Activated B cell treated with CpG ODN at 0.5 μM for 24 hours (primary cell): ENCODE measurements at regions not wholly inside any gene's neighbourhood (a gene's known extent, or its start where the extent isn't known, plus 50 kb on each side); places are given as distances from the start of the nearest gene placed in this dataset.

Experiments
- ATAC-seq: fragments of 200-7000 bp; cut with Tn5 transposase; one replicate; pipeline ENCODE4 v1.10.0; 2021; ENCODE audit warnings: low read depth, mild to moderate bottlenecking, moderate library complexity
- CTCF ChIA-PET: fragments of 350-600 bp; sonication (Branson Sonifier 250); formaldehyde crosslinking; loops from one replicate; lab custom pipeline; 2021; ENCODE audit warnings: antibody characterized with exemption; lab: Charles Lee
- POLR2A ChIA-PET: fragments of 350-600 bp; sonication (Branson Sonifier 250); formaldehyde crosslinking; loops from one replicate; lab custom pipeline; 2021; ENCODE audit warnings: antibody characterized with exemption; lab: Charles Lee
- DNase-seq: peaks from one replicate; pipeline ENCODE4 v3.0.0; 2022
- H3K27ac Mint-ChIP-seq: one replicate; pipeline ENCODE4 v1.8.0; 2020; ENCODE audit warnings: mixed read lengths
- H3K27me3 Mint-ChIP-seq: one replicate; pipeline ENCODE4 v1.8.0; 2021; ENCODE audit warnings: mixed read lengths
- H3K36me3 Mint-ChIP-seq: one replicate; pipeline ENCODE4 v1.8.0; 2021; ENCODE audit warnings: low read depth, mixed read lengths
- H3K4me1 Mint-ChIP-seq: one replicate; pipeline ENCODE4 v1.8.0; 2021; ENCODE audit warnings: mixed read lengths
- H3K4me3 Mint-ChIP-seq: one replicate; pipeline ENCODE4 v1.8.0; 2020; ENCODE audit warnings: mild to moderate bottlenecking, mixed read lengths
- H3K9me3 Mint-ChIP-seq: one replicate; pipeline ENCODE4 v1.8.0; 2020; ENCODE audit warnings: mixed read lengths
- CTCF ChIP-seq: fragments of 200-600 bp; IDR thresholded peaks from one replicate; pipeline ENCODE4 v1.8.0; 2022; ENCODE audit warnings: antibody characterized with exemption, mild to moderate bottlenecking
- intact Hi-C: fragments of 100-400 bp; cut with micrococcal nuclease; formaldehyde crosslinking; loops from one replicate; pipeline ENCODE4 v1.15.1; 2024

- no peak for TF ChIP-seq CTCF
- Mint-ChIP-seq H3K27ac (no peak overlapping the region), H3K27me3 (peaks cover 3% of the 10 kb centered on the region), H3K9me3 (no peaks in the 10 kb centered on the region), H3K4me1 (no peaks in the 10 kb centered on the region), H3K36me3 (no peaks in the 10 kb centered on the region), H3K4me3 (no peak overlapping the region)
- CTCF ChIA-PET = no interaction called here
- no peak for ATAC-seq
- intact Hi-C loops = loop anchor here (5.0 kb wide), 1 partner anchor 1122 kb away; no protein-coding TSS in a partner anchor
- POLR2A ChIA-PET = no interaction called here
- no peak for DNase-seq
Observed at GRCh38 chr2:59654710-59655109, 898.7 kb downstream of the BCL11A start.

- Mint-ChIP-seq H3K36me3 (no peaks in the 10 kb centered on the region), H3K27ac (no peak overlapping the region), H3K27me3 (peaks cover 3% of the 10 kb centered on the region), H3K4me3 (no peak overlapping the region), H3K9me3 (no peaks in the 10 kb centered on the region), H3K4me1 (no peaks in the 10 kb centered on the region)
- no peak for DNase-seq
- ChIA-PET CTCF (no interaction called here), POLR2A (no interaction called here)
- intact Hi-C loops = no loop called here
- ATAC-seq = no peak
- no peak for TF ChIP-seq CTCF
Observed at GRCh38 chr2:59653164-59653563, 900.3 kb downstream of the BCL11A start.

- Mint-ChIP-seq H3K27me3 (peaks cover 2% of the 10 kb centered on the region), H3K4me3 (no peak overlapping the region), H3K36me3 (no peaks in the 10 kb centered on the region), H3K27ac (no peak overlapping the region), H3K9me3 (peaks cover 6% of the 10 kb centered on the region), H3K4me1 (no peaks in the 10 kb centered on the region)
- no peak for DNase-seq
- CTCF ChIA-PET = no interaction called here
- POLR2A ChIA-PET = no interaction called here
- ATAC-seq = no peak
- TF ChIP-seq CTCF = no peak
- intact Hi-C loops = no loop called here
Observed at GRCh38 chr2:59630789-59631188, 922.7 kb downstream of the BCL11A start.

- Mint-ChIP-seq H3K4me1 (peaks cover 22% of the 10 kb centered on the region), H3K4me3 (no peak overlapping the region), H3K27me3 (no peaks in the 10 kb centered on the region), H3K9me3 (peaks cover 6% of the 10 kb centered on the region), H3K27ac (no peak overlapping the region), H3K36me3 (no peaks in the 10 kb centered on the region)
- no peak for TF ChIP-seq CTCF
- ATAC-seq = no peak
- ChIA-PET POLR2A (no interaction called here), CTCF (no interaction called here)
- no peak for DNase-seq
- intact Hi-C loops = no loop called here
Observed at GRCh38 chr2:59627599-59627998, 925.9 kb downstream of the BCL11A start.

- H3K27ac Mint-ChIP-seq = no peak overlapping the region
- peaks cover 35% of the 10 kb centered on the region for H3K4me1 Mint-ChIP-seq
- H3K27me3 Mint-ChIP-seq = no peaks in the 10 kb centered on the region
- H3K9me3 Mint-ChIP-seq = no peaks in the 10 kb centered on the region
- peak overlapping the region; percentile 24 for H3K4me3 Mint-ChIP-seq
- intact Hi-C loops = no loop called here
- ATAC-seq (no peak), DNase-seq (no peak)
- no peaks in the 10 kb centered on the region for H3K36me3 Mint-ChIP-seq
- CTCF ChIA-PET = no interaction called here
- POLR2A ChIA-PET = no interaction called here
- TF ChIP-seq CTCF = no peak
Observed at GRCh38 chr2:59622599-59623308, 930.7 kb downstream of the BCL11A start.
